NOMO-1 (cell line): ENCODE measurements at regions not wholly inside any gene's neighbourhood (a gene's known extent, or its start where the extent isn't known, plus 50 kb on each side); places are given as distances from the start of the nearest gene placed in this dataset.

Experiments used
- DNase-seq, 2 experiments: peaks; one replicate each; lab custom pipeline; 2025; ENCODE audit not compliant: unreplicated experiment in 2 of 2; lab: John Stamatoyannopoulos, UW

- DNase-seq: no peak
These were observed 58.4 kb upstream of the TNS3 start for GRCh38 chr7:47640265-47640664.

DNA sequence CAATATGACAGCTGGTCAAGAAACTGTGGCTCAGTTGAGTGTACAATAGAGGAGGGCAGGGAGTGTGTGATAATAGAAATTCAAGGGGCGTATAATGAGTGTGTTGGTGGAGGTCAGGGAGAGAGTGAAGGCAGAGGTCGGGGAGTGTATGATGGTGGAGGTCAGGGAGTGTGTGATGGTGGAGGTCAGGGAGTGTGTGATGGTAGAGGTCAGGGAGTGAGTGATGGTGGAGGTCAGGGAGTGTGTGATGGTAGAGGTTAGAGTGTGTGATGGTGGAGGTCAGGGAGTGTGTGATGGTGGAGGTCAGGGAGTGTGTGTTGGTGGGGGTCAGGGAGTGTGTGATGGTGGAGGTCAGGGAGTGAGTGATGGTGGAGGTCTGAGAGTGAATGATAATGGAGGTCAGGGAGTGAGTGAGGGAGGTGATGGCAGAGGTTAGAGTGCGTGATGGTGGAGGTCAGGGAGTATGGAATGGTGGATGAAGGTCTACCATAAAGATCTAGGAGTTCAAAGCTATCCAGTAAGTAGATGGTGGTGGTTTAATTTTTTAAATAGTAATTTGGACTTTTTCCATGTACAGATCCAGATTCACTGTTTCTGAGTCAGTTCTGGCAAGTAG, 57.7 kb upstream of the TNS3 start:
- DNase-seq: no peak

DNA sequence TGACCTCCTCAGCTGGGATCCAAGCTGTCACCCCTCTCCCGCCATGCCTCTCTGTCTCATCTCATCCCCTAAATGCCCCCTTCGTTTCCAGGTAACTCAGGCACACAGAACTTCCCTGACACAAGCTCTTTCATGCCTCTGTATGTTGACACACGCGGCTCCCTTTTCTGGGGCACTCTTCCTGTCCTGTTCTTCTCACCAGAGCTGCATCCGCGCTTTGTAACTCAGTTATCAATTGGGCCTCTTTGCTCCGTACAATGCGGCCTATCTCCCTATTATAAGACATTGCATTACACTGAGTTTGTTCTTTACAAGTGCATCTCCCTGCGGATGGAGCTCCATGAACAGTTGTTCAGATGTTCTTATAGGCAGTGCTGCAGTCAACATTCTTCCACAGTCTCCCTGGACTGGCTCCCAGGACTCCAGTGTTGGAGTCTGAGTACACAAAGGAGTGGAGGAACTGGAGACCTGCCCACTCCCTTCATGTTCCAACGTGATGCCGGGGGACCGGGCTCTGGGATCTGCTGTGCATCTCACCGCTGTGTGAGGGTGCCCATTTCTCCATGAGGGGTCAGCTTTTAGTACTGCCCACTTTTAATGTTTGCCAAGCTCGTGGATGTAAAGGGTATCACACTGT, 56.9 kb upstream of the TNS3 start:
- DNase-seq: no peak

DNA sequence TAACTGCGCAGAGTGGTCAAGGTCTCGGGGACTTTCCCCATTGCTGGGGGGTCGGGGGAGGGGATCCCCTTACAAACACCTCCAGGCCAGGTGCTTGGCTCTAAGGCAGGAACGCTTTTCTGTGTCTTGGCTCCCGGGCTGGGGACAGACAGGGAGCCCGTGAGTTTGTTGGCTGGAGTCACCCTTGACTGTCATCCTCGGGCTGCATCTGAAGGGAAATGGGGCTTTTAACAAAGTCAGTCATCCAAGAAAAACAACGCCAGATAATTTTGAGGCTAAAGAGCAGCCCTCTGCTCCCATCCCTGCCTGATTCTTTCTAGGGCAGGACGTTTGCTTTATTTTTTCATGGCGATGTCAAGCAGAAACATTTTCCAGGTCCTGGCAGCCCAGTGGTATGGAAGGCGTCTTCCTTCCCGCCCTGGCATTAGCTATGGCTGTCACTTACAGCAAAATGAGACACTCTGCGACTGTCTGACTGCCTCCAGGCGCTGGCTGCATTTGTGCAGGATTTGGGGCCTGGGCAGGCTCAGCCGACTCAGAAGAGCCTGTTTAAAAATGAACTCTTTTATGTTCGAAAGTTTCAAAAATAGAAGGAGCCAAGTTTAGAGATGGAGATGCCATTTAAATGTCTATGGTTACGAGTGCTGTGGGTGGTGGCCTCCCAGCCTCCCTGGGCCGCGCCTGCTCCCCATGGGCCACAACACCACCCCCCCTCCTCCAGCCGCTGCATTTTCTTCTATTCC, 54.7 kb upstream of the TNS3 start:
- DNase-seq: no peak

DNA sequence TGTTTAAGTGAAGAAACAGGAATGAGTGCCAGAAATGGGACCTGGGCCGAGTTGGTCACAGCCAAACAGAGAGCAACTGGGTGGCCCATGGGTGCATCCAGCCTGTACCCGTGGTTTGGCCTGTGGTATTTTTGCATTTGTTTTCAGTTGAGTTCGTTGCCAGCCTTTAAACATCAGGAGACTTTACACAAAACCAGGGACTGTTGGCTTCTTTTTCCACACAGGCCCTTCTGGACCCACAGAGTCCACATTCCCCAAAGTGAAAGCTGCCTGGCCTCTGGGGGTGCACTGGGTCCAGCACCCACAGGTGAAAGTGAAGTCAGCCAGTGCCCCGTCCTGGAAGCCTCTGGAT, 54.1 kb upstream of the TNS3 start:
- DNase-seq: no peak

DNA sequence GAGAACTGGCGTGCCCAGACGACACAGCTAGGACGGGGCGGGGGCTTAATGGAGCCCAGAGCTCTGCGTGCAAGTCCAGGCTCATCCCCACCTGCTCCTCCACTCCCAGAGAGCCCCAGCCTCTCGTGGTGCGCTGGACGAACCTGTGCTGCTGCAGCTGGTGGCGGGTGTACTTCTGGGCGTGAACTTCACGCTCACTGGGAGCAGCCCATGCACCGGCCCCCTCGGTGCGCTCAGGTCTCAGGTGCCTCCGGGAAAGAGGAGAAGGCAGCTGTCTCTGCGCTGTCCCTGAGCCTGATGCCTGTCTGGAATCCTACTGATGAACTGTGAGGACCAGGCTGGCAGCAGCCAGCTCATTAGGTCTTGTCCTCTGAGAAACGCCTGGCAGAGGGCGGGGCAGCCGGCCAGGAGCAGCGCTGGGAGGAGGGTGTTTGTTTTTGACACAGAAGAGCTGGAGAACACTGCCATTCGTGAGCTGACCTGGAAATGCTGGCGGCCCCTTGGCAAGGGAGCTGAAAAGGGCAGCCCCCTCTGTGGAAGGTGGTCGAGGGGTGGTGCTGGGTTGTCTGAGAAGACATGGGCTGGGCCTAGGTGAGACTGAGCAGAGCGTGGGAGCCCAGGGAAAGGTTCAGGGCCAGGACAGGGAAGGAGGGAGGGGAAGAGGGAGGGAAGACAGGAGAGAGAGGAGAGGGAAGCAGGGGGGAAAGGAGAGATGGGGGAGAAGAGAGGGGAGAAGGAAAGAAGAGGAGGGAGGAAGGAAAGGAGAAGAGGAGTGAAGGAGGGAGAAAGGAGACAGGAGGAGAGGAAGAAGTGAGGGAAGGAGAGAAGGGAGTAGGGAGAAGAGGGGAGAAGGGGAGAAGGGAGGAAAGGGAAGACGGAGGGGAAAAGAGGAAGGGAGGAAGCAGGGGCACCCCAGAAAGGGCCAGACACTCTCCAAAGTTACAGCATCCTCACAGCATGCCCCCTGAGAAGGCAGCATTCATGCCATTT, 53.5 kb upstream of the TNS3 start:
- DNase-seq: no peak

DNA sequence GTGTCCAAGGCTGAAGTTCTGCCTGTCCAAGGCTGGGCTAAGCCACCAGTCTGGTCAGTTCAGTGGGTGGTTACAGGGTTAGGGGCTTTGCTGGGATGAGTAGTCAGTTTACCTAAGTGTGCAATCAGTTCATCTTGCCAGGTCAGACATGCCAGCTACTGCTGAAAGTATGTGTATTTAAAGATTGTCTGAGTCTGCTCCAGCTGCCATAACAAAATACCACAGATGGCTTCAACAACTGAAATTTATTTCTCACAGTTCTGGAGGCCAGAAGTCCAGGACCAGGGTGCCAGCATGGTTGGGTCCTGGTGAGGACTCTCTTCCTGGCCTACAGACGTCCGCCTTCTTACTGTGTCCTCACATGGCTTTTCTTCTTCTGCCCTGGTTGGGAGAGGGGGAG, 52.4 kb upstream of the TNS3 start:
- DNase-seq: no peak

DNA sequence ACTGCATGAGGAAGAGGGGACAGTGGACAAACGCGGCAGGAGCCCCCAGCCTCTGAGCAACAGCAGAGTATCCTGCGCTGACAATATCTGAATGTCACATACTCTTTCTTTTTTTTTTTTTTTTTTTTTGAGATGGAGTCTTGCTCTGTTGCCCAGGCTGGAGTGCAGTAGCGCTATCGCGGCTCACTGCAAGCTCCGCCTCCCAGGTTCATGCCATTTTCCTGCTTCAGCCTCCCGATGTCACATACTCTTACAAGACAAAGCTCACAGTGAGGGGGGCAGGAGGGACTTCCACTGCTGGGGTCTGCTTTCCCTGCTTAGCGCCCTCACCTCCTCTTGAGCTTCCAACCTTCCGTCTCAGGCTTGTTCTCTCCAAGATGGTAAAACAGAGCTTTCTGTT, 51.2 kb upstream of the TNS3 start:
- DNase-seq: no peak
